GM04504 (cell line): ENCODE measurements at regions not wholly inside any gene's neighbourhood (a gene's known extent, or its start where the extent isn't known, plus 50 kb on each side); places are given as distances from the start of the nearest gene placed in this dataset.

Source experiments
- DNase-seq: peaks from one replicate; pipeline ENCODE4 v3.0.0-alpha.2; 2012; ENCODE audit warnings: low read depth

DNA sequence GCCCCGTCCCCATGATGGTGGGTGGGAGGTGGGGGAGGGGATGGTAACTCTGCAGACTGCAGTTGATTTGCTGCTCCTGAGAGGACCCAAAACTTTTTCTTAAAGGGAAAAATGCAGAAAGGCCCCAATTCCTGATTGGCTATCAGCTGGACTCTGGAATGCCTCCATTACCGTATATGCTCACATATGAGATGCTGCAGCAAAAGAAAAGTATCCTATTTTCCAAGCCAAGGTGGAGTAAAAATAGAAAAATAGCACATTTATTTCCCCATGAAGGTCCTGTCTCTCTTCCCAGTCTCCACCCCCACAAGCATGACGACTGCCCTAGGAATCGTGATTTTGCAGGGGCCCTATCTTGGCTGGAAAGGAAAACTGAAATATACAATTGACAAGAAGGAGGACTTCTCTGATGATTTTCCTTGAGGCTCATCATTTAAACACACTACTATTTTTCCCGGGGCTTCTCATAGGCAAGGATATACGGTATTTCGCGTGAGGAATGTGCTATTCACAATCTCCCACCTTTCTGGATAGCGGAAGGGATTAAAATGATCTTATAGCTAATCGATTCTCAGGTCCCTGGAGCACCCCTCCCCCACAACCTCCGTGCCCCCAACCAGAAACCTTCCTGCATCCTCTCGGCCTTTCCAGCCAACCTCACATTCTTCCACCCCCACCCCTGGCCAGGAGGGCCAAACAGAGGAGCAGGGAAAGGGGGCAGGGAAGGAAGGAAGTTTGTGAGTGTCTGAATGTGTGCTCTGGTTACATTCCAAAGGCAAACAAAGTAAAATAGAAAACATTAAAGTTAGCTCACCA, 138.9 kb upstream of the CCND2 start:
- no peak for DNase-seq

DNA sequence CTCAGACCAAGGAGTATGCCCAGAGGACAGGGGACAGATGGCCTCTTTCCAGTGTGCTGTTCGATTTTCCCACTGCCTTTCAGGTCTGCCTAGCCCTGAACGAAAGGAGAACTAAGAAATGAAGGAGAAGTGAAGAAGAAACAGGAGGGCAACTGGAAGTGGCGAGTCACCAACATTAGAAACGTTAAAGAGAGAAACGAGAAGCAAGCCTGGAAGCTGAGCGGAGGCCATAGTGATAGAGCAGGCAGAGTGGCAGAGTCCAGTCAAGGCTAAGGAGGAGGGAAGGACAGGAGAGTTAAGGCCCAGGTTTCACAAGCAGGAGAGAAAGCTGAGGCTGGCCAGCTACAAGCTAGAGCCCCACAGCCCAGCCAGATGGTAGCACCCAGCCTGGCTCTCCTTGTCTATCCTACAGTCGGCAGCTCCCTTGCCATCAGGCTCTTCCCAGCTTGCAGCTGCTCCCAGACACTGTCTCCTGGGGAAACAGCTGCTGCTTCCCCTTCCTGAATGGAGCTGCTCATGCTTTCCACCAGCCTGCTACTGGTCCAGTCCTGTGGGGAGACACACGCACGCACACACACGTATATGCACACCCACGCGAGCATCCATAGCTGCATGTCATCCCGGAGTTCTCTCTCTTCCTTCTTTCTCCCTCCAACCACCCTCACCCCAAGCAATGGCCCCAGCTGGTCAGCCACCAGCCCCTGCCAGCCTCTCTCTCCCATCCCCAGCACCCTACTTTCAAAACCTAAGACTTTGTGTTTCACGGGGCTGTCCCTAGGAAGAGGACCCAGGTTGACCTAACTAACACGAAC, 139.7 kb upstream of the CCND2 start:
- DNase-seq = no peak

DNA sequence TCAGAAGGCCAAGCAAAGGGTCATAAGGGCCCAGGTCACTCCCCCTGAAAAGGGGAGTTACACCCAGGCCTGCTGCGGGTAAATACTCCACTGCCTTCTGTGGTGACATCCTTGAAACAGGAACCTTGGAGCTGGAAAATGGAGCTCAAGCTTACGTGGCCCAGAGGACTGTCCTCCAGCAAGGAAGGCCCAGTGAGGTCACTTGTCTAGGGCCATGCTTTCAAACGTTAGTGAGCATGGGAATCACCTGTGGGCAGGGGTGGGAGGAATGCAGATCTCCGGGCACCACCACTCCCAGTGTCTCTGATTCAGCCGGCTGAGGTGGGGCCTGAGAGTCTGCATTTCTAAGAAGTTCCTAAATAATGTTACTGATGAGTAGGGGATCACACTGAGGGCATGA, 140.5 kb upstream of the CCND2 start:
- DNase-seq = no peak

DNA sequence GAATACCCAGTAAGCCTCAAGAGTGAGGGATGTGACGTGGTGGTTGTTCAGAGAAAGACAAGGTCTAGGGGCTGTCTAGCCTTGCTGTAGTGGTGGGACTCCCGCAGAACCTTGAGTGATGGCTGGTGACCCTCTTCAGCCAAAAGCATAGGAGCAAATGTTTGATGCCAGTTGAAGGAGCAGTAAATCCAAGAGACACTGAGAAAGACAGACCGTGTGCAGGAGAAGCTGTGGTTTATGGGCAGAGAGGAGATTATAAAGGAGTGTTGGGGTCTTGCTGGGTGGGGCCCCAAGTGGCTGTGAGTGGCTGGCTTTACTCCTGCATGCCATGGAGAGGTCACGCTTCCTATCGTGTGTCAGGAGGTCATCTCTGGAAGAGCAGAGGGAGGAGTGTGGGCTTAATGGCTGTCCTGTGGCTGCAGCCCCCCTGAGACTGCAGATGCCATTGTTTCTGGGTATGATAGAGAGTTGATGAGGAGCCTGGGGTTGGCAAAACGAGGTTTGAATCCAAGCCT, 152.0 kb upstream of the CCND2 start:
- DNase-seq = no peak

DNA sequence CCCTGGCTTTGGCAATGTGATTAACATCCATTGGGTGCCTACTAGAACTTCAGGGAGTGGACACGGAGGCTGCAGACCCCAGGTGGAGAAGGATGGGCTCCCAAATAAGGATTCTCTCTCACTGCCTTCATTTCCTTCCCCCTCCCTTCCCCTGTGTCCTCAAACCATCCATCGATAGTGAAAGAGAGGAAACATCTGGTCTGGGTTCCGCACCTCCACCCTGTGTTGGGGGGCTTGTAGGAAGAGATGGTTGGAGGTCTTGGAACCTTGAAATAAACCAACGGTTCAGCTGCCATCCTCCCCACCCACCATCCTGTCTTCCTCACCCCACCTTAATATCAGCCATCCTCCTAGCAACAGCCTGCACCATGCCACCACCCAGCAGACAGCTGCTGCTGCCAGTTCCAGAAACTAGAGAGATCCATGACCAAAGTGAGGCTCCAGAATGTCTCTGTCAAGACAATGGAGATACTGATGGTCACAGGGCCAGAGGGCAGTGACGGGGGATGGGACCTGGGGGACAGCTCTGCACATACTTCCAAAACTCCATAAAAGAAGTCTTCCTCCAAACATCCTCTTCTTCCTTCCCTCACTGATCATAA, 153.1 kb upstream of the CCND2 start:
- DNase-seq = no peak

DNA sequence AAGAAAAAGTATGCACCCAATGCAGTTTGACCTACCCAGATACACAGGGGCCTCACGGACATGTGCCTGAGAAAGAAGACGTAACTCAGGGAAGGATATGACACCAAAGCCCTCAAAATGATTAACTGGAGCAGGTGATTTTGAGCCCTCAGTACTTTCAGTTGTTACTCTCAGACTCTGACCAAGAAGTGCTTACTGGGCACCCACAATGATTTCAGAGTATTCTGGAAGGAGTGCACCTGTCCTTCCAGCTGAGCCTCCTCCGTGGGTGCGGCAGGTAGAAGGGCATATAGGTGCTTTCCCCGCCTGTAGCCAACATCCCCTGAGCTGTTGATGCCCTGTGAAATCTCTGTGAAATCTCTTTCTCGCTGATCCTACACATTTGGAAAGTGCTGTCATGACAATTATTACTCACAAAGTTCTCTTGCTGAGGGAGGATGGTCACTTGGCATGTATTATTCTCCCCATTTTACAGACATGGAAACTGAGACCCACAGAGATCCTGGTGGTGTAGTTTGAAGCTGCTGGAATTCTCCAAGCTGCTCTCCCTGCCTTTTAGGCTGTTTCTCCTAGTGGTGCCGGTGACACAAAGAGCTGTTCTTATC, 154.3 kb upstream of the CCND2 start:
- DNase-seq = no peak

DNA sequence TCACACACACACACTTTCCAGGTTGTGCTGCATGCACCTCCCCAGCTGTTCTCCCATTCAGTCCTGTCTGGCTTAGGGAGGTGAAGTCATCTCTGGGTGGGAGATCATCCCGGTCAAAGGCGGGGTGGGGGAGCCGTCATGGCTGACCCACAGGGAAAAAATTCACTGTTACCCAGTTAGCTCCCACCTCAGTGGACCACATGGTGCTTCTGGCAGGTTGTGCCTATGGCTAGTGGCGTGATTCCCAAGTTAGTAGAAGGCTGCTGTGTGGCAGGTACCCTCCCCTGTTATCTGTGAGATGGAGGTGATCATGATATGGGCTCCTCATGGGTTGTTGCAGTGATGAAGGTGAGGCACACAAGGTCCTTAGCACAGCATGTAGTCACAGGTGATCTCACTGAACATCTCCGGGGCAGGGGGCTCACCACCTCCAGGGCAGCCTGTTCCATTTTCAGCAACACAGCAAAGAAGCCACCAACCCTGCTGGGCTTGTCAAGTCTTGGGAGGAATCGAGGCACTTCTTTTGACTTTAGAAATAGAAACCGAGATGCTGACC, 154.9 kb upstream of the CCND2 start:
- DNase-seq = no peak

DNA sequence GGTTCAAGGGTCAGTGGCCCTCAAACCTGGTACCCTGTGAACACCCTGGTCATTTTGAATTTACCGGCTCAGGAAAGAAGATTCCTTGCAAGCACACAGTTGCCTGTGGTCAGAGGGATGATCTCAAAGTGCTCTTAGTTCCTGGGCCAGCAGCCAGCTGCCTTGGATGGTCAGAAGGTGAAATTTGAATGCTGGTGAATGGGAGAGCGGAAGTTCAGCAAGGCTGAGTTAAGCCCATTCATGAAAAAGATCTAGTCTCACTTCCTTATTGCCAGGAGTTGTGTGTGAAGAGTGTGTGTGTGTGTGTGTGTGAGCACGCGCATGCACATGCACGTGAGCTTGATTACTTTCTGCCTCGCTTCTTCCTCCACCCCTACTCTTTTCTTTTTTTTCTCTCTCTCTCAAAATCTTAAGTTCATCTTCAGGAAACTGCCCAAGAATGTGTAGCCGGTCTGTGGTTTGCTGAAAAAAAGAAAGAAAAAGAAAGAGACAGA, 155.5 kb upstream of the CCND2 start:
- DNase-seq = no peak

DNA sequence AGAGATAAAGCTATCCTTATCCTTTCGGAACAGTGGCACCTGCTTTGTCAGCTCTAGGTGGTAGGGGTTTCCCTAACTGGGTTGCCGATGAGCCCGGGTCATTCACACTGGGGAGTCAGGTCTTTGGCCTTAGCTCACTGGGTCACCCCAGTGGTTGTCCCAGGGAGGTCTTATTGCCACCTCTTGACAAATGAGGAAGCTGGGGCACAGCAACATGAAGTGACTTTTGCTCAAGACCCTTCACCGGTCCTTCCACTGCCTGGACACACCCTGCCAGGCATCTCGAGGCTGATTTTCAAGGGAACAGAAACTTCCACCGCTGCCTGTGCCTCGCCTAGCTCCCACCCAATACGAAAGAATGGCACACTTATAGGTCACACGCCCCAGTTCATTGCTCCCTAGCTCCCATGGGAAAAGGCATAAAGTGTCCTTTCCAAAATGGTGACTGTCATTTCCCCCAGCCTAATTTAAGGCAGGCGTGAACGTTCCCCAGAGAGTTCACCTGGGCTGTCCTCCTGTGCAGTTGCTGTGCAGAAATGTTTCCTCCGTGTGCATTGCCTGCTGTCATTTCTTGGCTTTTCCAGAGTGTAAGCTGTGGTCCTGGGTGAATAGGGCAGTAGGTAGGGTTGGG, 156.1 kb upstream of the CCND2 start:
- DNase-seq = no peak

DNA sequence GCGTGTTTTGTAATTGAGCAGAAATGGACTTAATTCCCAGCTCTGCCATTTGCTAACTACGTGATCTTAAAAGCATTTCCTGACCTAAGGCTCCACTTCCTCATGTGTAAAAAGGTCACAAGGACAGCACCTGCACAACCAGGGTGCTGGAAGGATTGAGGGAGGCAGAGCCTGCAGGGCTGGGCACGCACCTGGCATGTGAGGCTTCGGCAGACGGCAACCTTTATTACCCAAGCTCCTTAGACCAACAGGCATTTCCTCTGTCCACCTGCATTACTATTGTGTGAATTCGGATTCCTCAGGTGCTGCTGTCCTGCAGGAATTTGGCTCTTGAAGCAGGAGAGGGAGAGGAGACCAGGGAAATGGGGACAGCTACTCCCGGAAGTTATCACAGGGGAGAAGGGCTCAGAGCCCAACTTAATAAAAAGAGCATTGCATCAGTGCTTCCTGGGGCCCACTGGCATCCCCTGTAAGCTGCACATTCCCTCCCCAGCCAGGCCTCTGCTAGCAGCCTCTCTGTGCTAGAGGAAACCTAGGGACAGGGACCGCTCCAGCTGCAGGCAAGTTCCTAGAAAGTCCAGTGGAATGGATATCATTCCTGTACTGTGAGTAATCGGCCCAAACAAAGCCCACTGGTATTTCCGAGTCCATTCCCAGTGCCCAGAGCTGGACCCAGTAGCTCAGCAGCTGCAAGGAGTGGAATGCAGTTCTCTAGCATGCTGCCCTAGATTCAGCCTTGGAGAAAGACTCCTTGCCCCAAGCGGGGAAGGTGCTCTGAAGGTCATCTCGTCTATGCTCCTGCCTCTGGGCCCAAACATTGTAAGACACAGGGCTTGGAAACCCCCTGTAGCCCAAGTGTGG, 157.1 kb upstream of the CCND2 start:
- peak; percentile 13 for DNase-seq

DNA sequence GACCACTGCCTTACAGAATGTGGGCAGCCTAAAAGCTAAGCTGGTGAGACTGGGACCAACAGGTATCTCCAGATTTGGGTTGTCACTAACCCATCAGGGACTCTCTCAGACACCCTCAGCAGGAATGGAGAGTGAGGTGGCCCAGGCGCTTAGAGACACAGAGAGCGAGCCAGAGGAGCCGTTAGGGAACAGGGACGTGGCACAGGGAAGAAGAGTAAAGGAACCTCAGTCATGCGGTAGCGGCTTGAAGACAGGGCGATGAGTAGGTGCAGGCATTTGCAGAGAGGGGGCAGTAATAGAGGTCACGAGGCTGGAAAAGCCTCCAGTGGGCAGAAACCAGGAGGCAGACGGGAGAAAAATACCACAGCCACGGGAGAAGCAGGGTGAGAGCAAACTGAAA, 158.0 kb upstream of the CCND2 start:
- no peak for DNase-seq

DNA sequence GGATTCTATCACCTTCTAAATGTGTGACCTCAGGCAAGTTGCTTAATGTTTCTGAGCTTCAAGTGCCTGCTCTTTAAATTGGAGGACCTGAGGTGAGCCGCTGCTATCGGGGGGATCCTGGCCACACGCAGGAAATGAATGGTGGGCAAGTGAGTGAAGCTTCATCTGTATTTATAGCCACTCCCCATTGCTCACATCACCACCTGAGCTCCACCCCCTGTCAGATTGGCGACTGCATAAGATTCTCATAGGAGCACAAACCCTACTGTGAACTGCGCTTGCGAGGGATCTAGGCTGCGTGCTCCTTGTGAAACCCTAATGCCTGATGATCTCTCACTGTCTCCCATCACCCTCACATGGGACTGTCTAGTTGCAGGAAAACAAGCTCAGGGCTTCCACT, 158.6 kb upstream of the CCND2 start:
- DNase-seq = no peak

DNA sequence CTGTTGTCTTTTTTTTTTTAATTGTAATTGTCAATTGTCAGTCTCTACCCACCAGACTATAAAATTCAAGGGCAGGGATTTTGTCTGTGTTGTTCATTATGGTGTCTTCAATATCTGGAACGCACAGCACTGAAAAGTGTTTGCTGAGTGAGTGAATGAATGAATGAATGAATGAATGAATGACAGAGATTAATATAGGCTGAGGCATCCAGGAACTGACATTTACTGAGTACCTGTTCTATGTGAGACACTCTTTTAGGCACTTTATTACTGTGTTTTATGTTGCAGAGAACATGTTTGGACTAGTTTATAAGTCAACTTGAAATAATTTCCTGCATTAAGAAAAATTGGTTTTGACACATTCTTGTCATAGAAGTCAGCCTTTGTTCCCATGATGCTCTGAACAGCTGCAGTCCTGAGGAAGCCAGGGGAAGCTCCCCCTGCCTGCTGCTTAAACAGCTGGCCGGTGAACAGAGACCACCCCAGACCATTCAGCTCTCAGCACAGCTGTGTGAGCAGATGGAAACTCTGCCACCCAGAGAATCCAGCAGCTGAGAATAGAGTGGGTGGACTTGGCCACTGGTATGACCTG, 160.7 kb upstream of the CCND2 start:
- DNase-seq = no peak

DNA sequence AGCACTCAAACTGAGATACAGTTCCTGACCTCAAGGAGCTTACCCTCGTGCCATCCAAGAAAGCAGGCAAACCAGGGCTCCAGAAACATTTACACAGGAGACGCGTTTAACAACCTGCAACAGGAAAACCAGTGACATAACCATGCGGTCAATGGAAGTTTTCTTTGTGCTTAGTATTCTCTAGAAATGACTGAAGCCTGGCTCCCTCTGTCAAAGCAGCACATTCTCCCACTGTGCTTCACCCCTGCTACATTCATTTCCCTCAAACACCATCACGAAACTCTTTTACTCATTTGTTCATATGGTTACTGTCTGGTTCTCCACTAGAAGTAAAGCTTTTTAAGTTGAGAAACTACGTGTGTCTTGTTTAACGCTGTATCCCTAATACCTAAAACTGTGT, 161.3 kb upstream of the CCND2 start:
- no peak for DNase-seq

DNA sequence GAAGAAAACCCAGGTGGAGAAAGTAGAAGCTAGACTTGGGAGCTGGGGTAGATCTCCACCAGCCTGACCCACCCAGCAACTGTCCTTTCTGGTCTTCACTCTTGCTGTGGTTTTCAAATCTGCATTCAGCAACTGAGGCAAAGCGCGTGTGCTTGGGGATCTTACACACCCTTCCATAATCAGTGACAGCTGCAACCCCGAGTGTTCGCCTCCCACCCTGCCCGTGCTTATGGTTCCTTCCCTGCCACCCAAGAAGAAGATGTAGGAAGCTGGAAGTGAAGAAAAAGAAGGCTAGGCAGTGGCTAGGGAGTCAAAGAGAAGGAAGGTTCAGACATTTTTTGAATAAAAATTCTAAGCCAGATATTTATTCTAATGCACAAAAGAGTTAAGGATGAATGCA, 162.6 kb upstream of the CCND2 start:
- DNase-seq = no peak

DNA sequence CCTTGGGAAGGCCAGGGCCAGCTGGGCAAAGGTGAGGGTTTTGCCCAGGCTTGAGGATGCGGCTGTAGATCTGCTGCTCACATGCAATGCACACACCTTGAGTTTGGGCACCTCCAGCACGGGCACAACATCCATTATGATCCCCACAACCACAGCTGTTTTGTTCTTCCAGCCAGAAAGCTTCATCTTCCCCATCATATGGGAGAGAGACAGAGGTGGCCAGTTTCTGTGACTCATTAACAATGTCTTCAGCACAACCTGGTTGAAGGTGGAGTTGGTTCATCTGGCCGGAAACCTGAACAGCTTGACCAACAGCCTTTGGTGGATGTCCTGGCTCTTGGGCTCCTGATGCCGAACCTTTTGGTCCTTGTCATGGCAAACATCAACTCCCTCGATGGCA, 163.7 kb upstream of the CCND2 start:
- DNase-seq = no peak

DNA sequence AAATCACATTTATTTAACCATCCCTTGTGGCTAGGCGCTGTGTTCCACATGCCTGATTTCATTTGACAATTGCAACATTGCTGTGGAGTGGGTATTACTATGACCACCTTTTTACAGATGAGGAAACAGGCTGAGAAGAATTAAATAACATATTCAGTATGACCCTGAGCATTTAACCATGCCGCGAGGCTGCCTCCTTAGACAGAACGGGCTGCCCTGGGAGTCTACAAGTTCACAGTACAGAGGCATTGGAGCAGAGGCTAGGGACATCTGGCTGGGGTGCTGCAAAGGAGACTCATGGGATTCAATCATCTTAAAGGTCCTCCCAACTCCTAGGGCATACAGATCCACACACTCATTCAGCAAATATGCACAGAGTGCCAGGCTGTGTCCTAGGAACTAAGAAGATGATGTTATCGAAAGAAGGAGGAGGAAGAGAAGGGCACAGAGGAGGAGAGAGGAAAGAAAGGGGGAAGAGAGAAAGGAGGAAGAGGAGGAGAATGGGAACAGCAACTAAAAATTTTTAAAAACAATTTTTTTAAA, 164.7 kb upstream of the CCND2 start:
- DNase-seq = no peak

DNA sequence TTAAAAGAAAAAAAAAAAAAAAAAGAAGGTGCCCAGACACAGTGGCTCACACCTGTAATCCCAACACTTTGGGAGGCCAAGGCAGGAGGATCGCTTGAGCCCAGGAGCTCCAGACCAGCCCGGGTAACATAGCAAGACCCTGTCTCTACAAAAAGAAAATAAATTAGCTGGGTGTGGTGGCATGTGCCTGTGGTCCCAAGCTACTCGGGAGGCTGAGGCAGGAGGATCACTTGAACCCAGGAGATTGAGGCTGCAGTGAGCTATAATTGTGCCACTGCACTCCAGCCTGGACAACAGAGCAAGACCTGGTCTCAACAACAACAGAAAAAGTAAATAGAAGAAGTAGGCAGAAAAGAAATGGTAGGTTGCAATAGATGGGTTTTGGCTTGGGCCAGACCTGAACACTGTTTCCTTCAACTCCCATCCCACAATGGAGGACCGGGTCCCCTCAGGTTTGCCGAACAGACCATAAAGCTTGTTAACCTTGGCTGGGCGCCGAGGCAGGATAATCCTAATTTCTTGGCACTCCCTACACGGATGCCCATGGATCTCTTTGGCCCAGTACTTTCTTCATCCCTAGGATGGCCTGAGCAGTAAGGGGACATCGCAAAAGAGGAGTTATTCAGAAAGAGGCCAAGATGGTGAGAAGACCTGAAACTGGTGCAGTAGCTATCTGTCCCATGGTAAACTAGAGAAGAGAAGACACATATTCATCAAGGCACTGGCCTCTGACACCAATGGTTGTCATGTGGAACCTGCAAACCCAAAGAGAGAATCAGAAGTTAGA, 165.5 kb upstream of the CCND2 start:
- no peak for DNase-seq

DNA sequence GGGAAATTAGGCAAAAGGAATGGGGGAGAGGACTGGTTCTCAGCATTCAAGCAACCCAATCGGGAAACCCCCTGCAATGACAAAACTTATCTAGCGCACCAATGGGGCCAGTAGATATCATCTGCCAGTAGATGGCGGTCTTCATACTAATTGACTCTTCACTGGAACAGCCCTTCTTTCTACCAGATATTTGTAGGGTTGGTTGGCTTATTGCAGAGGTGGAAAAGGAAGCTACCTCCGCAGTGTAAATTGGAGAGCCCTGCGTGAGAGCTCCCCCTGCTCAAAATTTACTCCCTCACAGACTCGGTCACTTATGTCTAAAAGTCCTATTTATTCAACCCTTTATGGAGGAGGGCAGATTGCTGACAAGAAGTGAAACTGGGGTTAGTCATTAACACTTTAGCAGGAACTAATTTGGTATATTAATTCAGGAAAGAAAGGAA, 166.1 kb upstream of the CCND2 start:
- peak; percentile 10 for DNase-seq
